Kidney (tissue), 13 donors: ENCODE measurements at regions not wholly inside any gene's neighbourhood (a gene's known extent, or its start where the extent isn't known, plus 50 kb on each side); places are given as distances from the start of the nearest gene placed in this dataset.
"Not testable (repeated sequence)": the region's sequence is repeated elsewhere in the genome, so short reads cannot be mapped to it uniquely, and the experiment has no call there.

Experiments
- DNase-seq, 5 donors: peaks; one replicate each; pipeline ENCODE4 v3.0.0-alpha.2; 2013 to 2020
- FAIRE-seq: peaks from 2 replicates; lab custom pipeline; 2012; peaks lifted over from hg19 to GRCh38; lab: Jason Lieb, UNC
- H3K27ac ChIP-seq, 2 donors: one replicate each; pipeline ENCODE4 v1.7.0; 2013; ENCODE audit warnings: low read depth in 2 of 2, low read length in 2 of 2, inconsistent platforms in 1 of 2
- H3K27me3 ChIP-seq: one replicate; pipeline ENCODE4 v1.7.1; 2013; ENCODE audit warnings: low read length, inconsistent platforms; ENCODE audit not compliant: control insufficient read depth, insufficient read depth
- H3K36me3 ChIP-seq, 3 donors: one replicate each; pipeline versions ENCODE4 v1.7.0 to v1.7.1; 2013; ENCODE audit warnings: low read length in 3 of 3, control low read depth in 1 of 3, inconsistent platforms in 1 of 3; ENCODE audit not compliant: insufficient read depth in 3 of 3, control insufficient read depth in 2 of 3
- H3K4me1 ChIP-seq, 3 donors: one replicate each; pipeline versions ENCODE4 v1.7.0 to v1.7.1; 2013; ENCODE audit warnings: low read length in 3 of 3, inconsistent platforms in 1 of 3, low read depth in 1 of 3; ENCODE audit not compliant: control insufficient read depth in 2 of 3, insufficient read depth in 2 of 3
- H3K4me3 ChIP-seq, 3 donors: one replicate each; pipeline versions ENCODE4 v1.7.0 to v1.8.1; 2013; ENCODE audit warnings: low read length in 3 of 3, control low read depth in 1 of 3, inconsistent platforms in 1 of 3
- H3K9ac ChIP-seq, 3 donors: one replicate each; pipeline versions ENCODE4 v1.7.0 to v1.7.1; 2013; ENCODE audit warnings: low read length in 3 of 3, control low read depth in 1 of 3, inconsistent platforms in 1 of 3
- H3K9me3 ChIP-seq, 3 donors: one replicate each; pipeline versions ENCODE4 v1.7.0 to v1.7.1; 2013; ENCODE audit warnings: low read length in 3 of 3, control low read depth in 1 of 3, inconsistent platforms in 1 of 3; ENCODE audit not compliant: control insufficient read depth in 2 of 3, insufficient read depth in 1 of 3
- intact Hi-C: fragments of 100-400 bp; cut with DNase I; formaldehyde crosslinking; loops from one replicate; pipeline ENCODE4 v1.11.1; 2022
- TF ChIP-seq, protein P1 (sequence below): IDR thresholded peaks from 3 replicates; pipeline ENCODE4 v1.5.1; 2012; ENCODE audit warnings: mild to moderate bottlenecking, moderate library complexity, borderline replicate concordance; ENCODE audit not compliant: insufficient read depth; ENCODE audit errors: extremely low read depth
- donor health status: control.
- donor health status: control.
- donor health status: control.
- donor health status: control.
- donor health status: control.
- donor health status: DM: yes; HTN: yes; CAD: no.
- donor health status: Normal renal cell carcinoma (clear cell type).

DNA sequence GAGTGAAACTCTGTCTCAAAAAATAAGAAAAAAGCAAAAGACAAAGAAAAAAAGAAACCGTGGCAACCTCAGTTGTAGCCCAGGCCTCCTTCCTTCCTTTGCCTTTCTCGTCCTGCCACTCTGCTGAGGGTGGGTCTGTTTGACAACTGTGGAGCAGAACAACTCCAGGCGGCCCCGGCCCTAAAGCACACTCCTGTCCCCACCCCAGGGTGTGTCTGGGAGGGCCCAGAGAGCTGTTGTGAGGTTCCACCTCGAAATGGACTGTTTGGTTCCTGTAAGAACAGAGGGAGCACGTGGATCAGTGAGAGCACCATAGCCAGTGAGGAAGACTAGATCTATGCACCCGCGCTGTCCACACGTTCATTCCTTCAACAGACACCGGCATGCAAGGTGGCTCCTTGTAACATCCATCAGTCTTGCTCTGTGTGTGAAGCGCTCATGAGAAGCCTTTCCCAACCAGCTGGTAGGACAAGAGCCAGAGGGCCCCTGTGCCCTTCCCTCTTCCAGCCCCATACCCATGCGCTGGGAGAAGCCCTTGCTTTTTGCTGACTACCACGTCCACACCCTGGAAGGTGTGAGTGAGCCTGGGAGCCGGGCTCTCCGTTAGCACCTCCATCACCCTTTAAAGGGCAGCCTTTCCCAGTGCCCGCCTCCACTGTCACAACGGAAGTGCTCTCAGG, 61.6 kb downstream of the SOWAHC start:
- Histone ChIP-seq H3K4me3 (no peak overlapping the region), H3K9ac (no peak overlapping the region), H3K4me1 (peaks cover under 1 to 9% (median 6%) of the 10 kb centered on the region in 3 donors), H3K27ac (no peak overlapping the region), H3K9me3 (no peaks in the 10 kb centered on the region), H3K36me3 (no peaks in the 10 kb centered on the region), H3K27me3 (no peaks in the 10 kb centered on the region)
- intact Hi-C loops: no loop called here
- DNase-seq: no peak
- TF ChIP-seq, protein P1, sequence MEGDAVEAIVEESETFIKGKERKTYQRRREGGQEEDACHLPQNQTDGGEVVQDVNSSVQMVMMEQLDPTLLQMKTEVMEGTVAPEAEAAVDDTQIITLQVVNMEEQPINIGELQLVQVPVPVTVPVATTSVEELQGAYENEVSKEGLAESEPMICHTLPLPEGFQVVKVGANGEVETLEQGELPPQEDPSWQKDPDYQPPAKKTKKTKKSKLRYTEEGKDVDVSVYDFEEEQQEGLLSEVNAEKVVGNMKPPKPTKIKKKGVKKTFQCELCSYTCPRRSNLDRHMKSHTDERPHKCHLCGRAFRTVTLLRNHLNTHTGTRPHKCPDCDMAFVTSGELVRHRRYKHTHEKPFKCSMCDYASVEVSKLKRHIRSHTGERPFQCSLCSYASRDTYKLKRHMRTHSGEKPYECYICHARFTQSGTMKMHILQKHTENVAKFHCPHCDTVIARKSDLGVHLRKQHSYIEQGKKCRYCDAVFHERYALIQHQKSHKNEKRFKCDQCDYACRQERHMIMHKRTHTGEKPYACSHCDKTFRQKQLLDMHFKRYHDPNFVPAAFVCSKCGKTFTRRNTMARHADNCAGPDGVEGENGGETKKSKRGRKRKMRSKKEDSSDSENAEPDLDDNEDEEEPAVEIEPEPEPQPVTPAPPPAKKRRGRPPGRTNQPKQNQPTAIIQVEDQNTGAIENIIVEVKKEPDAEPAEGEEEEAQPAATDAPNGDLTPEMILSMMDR: no peak
- no peak for FAIRE-seq

DNA sequence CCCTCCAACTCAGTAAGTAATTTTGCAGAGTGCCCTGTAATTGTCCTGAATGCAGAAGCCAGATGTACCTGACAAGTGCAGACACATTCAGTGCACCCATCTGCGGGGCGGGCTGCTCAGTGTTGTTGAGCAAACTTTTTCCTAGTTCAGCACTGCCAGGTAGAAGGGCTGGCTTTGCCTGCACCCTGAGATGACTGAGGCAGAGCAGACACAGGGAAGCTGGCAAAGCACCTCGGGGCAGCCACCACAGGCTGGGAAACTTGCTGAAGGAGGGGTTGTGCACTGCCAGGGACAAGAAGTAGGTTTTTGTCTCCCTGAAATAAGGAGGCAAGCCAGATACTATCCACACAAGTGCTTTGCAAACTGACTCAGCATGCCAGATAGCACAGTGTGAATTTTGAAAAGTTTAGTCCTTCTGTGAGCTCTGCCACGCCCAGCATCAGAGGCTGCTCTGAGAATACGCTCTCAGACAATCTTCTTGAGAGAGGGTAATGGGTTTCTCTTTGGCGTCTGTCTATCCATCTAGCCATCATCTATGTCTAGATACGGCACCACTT, 62.3 kb downstream of the SOWAHC start:
- Histone ChIP-seq H3K27ac (no peak overlapping the region), H3K4me1 (peaks cover 4 to 9% (median 7%) of the 10 kb centered on the region in 3 donors), H3K9ac (no peak overlapping the region)

DNA sequence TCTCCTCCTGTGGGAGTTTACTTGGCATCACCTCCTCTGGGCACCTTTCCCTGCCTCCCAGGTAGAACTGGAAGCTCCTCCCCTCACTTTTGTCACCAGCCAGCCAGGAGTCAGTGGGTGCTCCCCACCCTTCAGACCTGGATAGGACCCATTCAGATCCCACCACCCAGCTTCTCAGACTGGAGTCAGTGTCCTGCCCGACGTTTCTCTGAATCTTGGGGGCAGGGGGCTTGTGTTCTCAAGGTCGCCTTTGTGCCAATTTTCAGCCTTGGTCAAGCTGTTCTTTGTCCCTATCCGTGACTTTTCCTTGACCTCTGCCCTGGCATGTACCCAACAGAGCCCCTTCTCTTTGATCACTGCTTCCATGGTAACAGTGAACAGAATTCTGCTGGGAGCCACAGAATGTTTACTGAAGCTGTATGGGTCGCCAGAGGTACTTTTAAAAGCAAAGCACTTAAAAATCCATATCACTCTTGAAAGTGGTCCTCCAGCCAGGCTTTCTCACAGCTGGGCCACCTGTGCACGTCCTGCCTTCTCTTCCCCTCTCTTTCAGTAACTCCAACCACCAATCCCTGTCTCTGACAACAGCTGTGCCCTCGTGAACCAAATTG, 63.1 kb downstream of the SOWAHC start:
- H3K4me1 ChIP-seq: peaks cover 4 to 11% (median 9%) of the 10 kb centered on the region in 3 donors
- not testable (repeated sequence) for H3K27ac ChIP-seq

More for the DNA sequence above, 62.3 kb downstream of the SOWAHC start:
- peak in 1 of 5 donors; percentile 15 for DNase-seq
- intact Hi-C loops: no loop called here
- no peak for FAIRE-seq
- no peaks in the 10 kb centered on the region for H3K27me3 ChIP-seq
- H3K9me3 ChIP-seq: no peaks in the 10 kb centered on the region
- H3K4me3 ChIP-seq: no peak overlapping the region
- H3K36me3 ChIP-seq: no peaks in the 10 kb centered on the region
- TF ChIP-seq, protein P1: no peak

More for the DNA sequence above, 63.1 kb downstream of the SOWAHC start:
- FAIRE-seq, H3K9me3 ChIP-seq, H3K9ac ChIP-seq, H3K27me3 ChIP-seq, H3K4me3 ChIP-seq, intact Hi-C loops, H3K36me3 ChIP-seq: not testable (repeated sequence)
- peak in 1 of 5 donors; percentile 36 for DNase-seq
